GM12864 (cell line): ENCODE measurements at regions not wholly inside any gene's neighbourhood (a gene's known extent, or its start where the extent isn't known, plus 50 kb on each side); places are given as distances from the start of the nearest gene placed in this dataset.

ENCODE experiments used
- DNase-seq: peaks from one replicate; pipeline ENCODE4 v3.0.0-alpha.2; 2011; ENCODE audit warnings: low read depth
- H3K4me3 ChIP-seq: 2 replicates; pipeline ENCODE4 v1.5.1; 2011; ENCODE audit warnings: mild to moderate bottlenecking, low read depth, low read length, control low read depth
- TF ChIP-seq, protein P1 (sequence below): IDR thresholded peaks from 2 replicates; pipeline ENCODE4 v1.5.1; 2011; ENCODE audit warnings: low read depth, mild to moderate bottlenecking, moderate library complexity, low read length, control low read depth, inconsistent platforms; ENCODE audit errors: missing control alignments

DNA sequence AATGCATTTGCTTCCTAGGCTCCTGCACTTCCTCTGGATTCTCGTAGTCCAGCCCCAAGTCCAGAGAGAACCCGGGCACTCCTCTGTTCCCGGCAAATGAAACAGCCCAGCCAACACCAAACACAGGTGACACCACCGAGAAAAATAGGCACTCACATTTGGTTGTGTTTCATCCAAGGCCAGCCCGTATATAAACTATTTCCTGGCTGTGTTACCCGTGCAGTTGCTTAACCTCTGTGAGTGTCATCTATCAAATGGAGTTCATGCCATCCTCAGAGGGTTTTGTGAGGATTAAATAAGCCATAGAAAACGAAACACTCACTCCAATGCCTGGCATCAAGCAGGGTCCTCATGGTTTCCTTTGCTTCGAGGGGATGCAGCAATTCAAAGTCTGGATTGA, 115.2 kb downstream of the BOD1 start:
- no peak for DNase-seq

DNA sequence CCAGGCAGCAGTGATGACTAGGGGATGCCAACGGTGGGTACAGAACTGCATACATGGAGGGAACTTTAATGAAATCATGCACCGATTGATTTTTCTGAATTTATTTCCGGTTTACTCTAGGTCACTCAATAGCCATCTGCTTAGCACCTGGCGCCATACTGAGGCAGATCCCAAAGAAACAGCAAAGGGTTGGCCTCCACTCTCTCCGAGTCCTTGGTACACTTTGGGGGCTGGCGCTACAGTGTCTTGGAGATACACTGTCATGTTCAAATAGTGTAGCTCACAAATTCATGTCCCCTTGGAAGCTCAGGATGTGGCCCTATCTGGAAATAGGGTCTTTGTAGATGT, 116.3 kb downstream of the BOD1 start:
- TF ChIP-seq, protein P1, sequence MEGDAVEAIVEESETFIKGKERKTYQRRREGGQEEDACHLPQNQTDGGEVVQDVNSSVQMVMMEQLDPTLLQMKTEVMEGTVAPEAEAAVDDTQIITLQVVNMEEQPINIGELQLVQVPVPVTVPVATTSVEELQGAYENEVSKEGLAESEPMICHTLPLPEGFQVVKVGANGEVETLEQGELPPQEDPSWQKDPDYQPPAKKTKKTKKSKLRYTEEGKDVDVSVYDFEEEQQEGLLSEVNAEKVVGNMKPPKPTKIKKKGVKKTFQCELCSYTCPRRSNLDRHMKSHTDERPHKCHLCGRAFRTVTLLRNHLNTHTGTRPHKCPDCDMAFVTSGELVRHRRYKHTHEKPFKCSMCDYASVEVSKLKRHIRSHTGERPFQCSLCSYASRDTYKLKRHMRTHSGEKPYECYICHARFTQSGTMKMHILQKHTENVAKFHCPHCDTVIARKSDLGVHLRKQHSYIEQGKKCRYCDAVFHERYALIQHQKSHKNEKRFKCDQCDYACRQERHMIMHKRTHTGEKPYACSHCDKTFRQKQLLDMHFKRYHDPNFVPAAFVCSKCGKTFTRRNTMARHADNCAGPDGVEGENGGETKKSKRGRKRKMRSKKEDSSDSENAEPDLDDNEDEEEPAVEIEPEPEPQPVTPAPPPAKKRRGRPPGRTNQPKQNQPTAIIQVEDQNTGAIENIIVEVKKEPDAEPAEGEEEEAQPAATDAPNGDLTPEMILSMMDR = no peak
- H3K4me3 ChIP-seq = no peak overlapping the region
- DNase-seq = no peak

More for the DNA sequence above, 115.2 kb downstream of the BOD1 start:
- H3K4me3 ChIP-seq = no peak overlapping the region
- TF ChIP-seq, protein P1 = no peak

DNA sequence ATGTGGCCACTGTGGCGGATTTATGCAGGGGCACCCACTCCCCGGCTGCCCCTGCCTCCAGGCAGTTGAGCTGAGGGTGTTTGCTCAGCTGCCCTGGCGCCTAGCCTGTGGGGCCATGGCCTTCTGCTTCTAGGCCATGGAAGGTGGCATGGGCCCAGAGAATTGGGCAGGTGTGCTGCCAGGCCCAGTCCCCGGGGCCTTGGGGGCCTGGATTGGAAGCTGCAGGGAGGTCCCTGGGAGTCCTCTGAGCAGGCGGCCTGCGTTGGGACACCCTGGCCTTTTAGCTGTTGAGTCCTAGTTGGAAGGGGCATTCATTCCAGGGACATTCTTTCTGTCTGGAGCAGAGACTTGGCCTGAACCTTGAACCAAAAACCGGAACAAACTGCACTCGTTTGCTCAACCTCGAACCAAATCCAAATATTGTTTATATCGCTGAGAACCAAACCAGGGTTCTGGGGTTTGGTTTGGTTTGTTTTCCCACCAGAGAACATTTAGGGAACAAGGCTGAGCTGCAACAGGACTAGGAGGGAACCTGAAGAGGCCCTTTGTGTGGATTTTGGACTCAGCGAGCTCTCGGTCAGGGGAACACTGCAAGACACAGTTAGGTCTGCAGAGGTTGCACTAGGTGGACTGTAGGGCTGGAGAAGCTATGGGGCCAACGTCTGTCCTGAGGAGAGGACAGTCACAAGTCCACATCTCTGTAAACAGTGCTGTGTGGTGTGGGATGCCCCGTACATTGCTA, 116.8 kb downstream of the BOD1 start:
- no peak overlapping the region for H3K4me3 ChIP-seq
- TF ChIP-seq, protein P1 = no peak
- DNase-seq = no peak

DNA sequence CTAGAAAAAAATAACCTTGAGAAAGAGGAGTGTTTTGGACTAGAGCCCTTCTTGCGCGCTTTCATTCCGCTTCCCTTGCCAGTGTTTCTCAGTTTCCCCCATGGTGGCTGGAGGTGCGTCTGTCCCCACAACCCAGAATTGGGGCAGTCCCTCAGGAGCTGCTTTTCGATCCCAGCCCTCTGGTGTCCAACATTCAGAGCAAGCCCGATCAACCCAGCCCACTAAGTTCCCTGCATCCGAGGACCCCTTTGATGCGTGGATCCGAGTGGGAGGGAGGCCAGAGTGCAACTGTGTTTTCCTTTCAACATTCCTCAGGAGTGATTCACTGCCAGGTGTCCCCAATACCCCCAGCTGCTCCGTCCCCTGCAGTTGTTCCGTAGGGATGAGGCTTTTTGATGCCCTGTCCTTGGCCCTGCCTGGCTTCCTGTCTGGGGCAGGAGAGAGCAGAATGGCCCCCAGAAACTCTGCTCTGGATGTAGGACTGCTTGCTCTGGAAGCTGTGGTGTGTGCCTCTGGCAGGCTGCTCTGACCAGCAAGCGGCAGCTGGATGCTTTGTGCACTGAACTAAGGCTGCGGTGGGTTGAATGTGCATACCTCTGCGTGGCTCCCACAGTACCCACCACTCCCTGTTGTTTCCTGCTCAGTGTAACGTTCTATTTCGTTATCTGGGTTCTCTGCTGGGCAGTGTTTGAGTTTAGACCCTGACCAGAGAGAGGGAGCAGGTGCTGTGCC, 117.5 kb downstream of the BOD1 start:
- DNase-seq = no peak
- TF ChIP-seq, protein P1 = no peak
- H3K4me3 ChIP-seq = no peak overlapping the region

DNA sequence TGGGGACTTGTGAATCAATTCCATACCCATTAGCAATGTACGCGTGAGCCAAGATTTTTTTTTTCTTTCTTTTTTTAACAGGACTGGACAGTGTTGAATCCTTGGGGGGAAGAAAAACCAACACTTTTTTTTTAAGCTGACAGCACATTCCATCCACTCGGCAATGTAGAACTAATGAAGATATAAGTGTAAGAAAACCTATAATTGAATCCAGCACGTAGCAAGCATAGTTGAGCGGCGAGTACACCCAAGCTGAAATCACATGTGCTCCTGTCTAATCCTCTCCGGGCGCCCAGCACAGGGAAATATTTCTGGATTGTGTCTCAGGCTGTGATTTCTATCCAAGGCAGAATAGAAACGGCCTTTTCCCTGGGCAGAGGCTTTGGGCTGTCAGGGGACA, 118.2 kb downstream of the BOD1 start:
- no peak for DNase-seq
- no peak overlapping the region for H3K4me3 ChIP-seq
- TF ChIP-seq, protein P1 = no peak

DNA sequence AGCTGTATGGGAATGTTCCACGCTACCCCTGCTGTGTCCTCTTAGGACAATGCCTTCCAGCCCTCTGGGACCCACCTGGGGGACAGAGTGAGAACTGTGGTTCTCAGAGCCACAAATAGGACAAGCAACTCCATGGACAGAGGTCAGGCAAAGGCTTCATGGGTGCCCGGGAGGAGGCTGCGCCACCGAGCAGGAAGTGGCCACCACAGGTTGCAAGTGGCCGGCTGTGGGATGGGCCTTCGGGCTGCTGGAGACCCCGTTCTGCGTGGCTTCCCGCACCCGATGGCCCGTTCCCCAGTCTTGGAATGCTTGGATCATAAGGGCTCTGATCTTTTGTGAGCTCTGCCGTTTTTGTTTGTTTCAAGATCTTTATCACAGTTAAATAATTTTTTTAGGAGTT, 118.8 kb downstream of the BOD1 start:
- TF ChIP-seq, protein P1 = no peak
- no peak overlapping the region for H3K4me3 ChIP-seq

More for the DNA sequence above, 118.8 kb downstream of the BOD1 start:
- no peak for DNase-seq
